T-helper 1 cell (primary cell): ENCODE measurements at regions not wholly inside any gene's neighbourhood (a gene's known extent, or its start where the extent isn't known, plus 50 kb on each side); places are given as distances from the start of the nearest gene placed in this dataset.
A peak's percentile ranks its signal among the peaks of the same experiment; 100 is the strongest.

ENCODE experiments used
- DNase-seq, 5 donors: peaks; one replicate each; pipeline ENCODE4 v3.0.0-alpha.2; 2012 to 2020

GRCh38 chr2:16161768-16162490 lies 221.6 kb downstream of the MYCN start:
- DNase-seq: no peak

- DNase-seq: no peak
These were observed 220.8 kb downstream of the MYCN start for GRCh38 chr2:16161085-16161565.

GRCh38 chr2:16160281-16161084 lies 220.1 kb downstream of the MYCN start:
- DNase-seq: no peak

GRCh38 chr2:16156411-16156810 lies 216.1 kb downstream of the MYCN start:
- no peak for DNase-seq

- no peak for DNase-seq
These were observed 215.4 kb downstream of the MYCN start for GRCh38 chr2:16155766-16156165.

- no peak for DNase-seq
These were observed 215.0 kb downstream of the MYCN start for GRCh38 chr2:16155366-16155765.

- no peak for DNase-seq
These were observed 214.3 kb downstream of the MYCN start for GRCh38 chr2:16154501-16155280.

GRCh38 chr2:16154061-16154460 lies 213.7 kb downstream of the MYCN start:
- DNase-seq: no peak

- DNase-seq: no peak
These were observed 213.3 kb downstream of the MYCN start for GRCh38 chr2:16153754-16154035.

- no peak for DNase-seq
These were observed 212.8 kb downstream of the MYCN start for GRCh38 chr2:16152928-16153753.

GRCh38 chr2:16152071-16152927 lies 211.9 kb downstream of the MYCN start:
- no peak for DNase-seq

GRCh38 chr2:16151651-16152050 lies 211.3 kb downstream of the MYCN start:
- DNase-seq: no peak

- no peak for DNase-seq
These were observed 210.9 kb downstream of the MYCN start for GRCh38 chr2:16151281-16151570.

GRCh38 chr2:16150456-16151280 lies 210.3 kb downstream of the MYCN start:
- no peak for DNase-seq

- DNase-seq: no peak
These were observed 209.2 kb downstream of the MYCN start for GRCh38 chr2:16149349-16150243.

GRCh38 chr2:16148632-16149348 lies 208.4 kb downstream of the MYCN start:
- DNase-seq: peak in 1 of 5 donors; percentile 6

- peak in 1 of 5 donors; percentile 43 for DNase-seq
These were observed 202.3 kb downstream of the MYCN start for GRCh38 chr2:16142383-16143361.

- no peak for DNase-seq
These were observed 201.2 kb downstream of the MYCN start for GRCh38 chr2:16141641-16141921.
